GM12872 (cell line): ENCODE measurements at regions not wholly inside any gene's neighbourhood (a gene's known extent, or its start where the extent isn't known, plus 50 kb on each side); places are given as distances from the start of the nearest gene placed in this dataset.

Experiments
- TF ChIP-seq, protein P1 (sequence below): IDR thresholded peaks from 3 replicates; pipeline ENCODE4 v1.5.1; 2011; ENCODE audit warnings: low read depth, mild to moderate bottlenecking, low read length, moderate library complexity; ENCODE audit not compliant: insufficient read depth

GRCh38 chr5:89401012-89401411 is 518.0 kb upstream of the MEF2C start:
- TF ChIP-seq, protein P1, sequence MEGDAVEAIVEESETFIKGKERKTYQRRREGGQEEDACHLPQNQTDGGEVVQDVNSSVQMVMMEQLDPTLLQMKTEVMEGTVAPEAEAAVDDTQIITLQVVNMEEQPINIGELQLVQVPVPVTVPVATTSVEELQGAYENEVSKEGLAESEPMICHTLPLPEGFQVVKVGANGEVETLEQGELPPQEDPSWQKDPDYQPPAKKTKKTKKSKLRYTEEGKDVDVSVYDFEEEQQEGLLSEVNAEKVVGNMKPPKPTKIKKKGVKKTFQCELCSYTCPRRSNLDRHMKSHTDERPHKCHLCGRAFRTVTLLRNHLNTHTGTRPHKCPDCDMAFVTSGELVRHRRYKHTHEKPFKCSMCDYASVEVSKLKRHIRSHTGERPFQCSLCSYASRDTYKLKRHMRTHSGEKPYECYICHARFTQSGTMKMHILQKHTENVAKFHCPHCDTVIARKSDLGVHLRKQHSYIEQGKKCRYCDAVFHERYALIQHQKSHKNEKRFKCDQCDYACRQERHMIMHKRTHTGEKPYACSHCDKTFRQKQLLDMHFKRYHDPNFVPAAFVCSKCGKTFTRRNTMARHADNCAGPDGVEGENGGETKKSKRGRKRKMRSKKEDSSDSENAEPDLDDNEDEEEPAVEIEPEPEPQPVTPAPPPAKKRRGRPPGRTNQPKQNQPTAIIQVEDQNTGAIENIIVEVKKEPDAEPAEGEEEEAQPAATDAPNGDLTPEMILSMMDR = no peak

DNA sequence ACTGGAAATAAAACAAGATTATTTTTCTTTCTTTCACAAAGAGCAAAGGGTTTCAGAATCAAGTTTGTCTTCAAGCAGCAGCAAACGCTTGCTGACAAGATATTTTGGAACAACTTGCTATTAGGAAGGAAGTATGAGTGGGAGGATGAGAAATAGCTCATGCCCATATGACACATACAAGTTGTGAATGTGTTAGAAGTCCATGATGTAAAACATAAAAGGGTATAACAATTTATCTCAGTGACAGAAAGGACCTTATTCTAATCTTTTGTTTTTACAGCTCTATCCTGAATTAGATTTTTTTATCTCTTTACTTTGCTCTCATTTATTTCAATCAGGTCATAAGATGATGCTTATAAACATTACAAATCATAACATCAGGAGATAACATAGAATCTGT is 516.6 kb upstream of the MEF2C start:
- TF ChIP-seq, protein P1 = no peak

- TF ChIP-seq, protein P1 = no peak
Observed at GRCh38 chr5:89397096-89397495, 514.1 kb upstream of the MEF2C start.

DNA sequence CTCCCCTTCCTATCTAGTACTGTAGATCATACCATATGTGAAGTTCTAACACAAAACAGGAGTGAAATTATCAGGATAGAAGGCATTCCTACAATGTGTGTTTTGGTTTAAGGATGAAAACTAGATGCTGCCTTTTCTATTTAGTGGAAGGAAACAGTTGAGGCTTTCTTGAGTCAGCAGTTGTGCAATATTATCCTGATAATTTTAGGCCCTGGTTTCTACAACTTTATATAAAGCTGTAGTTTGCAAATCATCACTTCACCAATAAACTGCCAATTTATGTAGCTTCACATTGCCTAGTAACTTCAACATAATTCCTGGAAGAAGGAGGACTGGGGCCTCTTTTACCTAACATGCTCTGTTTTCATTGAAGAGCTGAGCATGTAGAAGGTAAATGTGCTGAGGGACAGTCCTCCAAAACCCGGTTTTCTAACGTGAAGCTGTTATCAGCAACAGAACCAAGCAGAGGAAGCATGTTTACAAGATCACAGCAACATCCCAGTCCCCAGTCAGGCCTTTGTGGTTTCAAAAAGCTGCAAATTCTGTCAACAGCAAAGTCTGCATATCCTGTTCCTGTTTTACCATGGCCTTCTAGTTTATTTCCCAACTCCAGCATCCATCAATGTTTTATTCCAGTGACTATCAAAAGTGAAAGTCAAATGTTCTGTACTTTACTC is 513.4 kb upstream of the MEF2C start:
- TF ChIP-seq, protein P1 = no peak

DNA sequence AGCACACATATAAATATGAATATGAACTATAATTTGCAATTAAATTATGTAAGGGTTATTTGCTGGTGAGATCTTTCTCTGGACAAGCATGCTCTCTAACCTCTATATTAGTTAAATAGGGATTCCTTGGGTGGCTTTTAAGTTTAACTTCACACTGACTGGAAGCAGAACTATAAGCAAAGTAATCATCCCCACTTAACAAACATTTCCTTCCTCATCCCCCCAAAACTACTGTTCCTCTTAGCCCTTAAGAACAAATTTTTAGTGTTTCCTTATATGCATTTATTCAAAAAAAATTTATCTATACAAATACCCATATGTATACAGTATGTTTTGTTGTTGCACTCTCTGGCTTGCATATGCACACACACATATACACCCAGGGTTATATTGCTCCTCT is 512.1 kb upstream of the MEF2C start:
- TF ChIP-seq, protein P1 = no peak

- TF ChIP-seq, protein P1 = no peak
Observed at GRCh38 chr5:89388872-89389271, 505.9 kb upstream of the MEF2C start.

GRCh38 chr5:89384391-89384790 is 501.4 kb upstream of the MEF2C start:
- TF ChIP-seq, protein P1 = no peak
